ENCODE measurements at regions not wholly inside any gene's neighbourhood (a gene's known extent, or its start where the extent isn't known, plus 50 kb on each side); places are given as distances from the start of the nearest gene placed in this dataset.

DNA sequence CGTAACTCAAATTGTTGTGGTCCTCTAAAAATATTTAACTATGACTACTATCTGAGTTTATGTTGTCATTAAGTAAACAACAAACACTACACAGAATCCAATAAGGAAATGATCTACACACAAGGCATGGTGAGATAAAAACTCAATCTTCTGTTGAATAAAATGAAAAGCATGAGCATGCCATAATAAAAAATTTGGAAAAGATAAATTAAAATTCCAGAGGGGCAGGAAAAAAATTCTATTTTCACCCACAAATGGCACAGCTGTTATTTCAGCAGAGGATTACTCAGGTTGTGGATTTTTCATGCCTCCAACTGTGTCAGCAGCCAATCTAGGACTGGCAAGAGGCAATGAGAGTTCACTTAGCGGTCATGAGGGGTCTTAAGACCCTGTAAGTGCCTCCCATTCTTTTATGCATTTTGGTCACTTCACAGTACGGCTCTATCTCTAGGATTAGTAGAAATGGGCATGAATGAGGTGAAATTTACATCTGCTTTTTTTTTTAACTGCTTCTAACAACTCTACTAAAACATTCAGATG, 639.8 kb upstream of the DIPK2B start:
- Histone ChIP-seq H3K79me2 (ENCODE audit: insufficient read depth, low read length) (no peaks in the 10 kb centered on the region), H3K4me2 (replicated peaks; ENCODE audit: extremely low read depth, low read length, poor library complexity, severe bottlenecking) (no peak overlapping the region), H3K9ac (ENCODE audit: insufficient read depth, low read length, poor library complexity, severe bottlenecking) (no peak overlapping the region), H3K27me3 (ENCODE audit: control insufficient read depth in 2 of 2, insufficient read depth in 2 of 2, low read length in 2 of 2) (peaks cover 0 to 18% of the 10 kb centered on the region in 2 donors), H4K20me1 (ENCODE audit: insufficient read depth, low read length) (no peaks in the 10 kb centered on the region), H3K4me3 (replicated peaks in 1 of 3; ENCODE audit: low read depth in 2 of 3, low read length in 3 of 3) (no peak overlapping the region), H2AFZ (ENCODE audit: insufficient read depth, low read depth, low read length, poor library complexity, severe bottlenecking) (no peak overlapping the region), H3K36me3 (replicated peaks in 1 of 2; ENCODE audit: control insufficient read depth in 1 of 2, insufficient read depth in 2 of 2, low read length in 2 of 2) (no peaks in the 10 kb centered on the region), H3K9me3 (replicated peaks in 1 of 2; ENCODE audit: control insufficient read depth in 1 of 2, insufficient read depth in 1 of 2, low read length in 2 of 2) (no peaks in the 10 kb centered on the region), H3K4me1 (ENCODE audit: control insufficient read depth in 1 of 2, insufficient read depth in 2 of 2, low read length in 2 of 2) (no peaks in the 10 kb centered on the region), H3K27ac (ENCODE audit: low read depth in 1 of 2, low read length in 2 of 2) (no peak overlapping the region)
- Mint-ChIP-seq H3K4me1 (peaks cover 8% of the 10 kb centered on the region), H3K27ac (no peak overlapping the region), H3K4me3 (no peak overlapping the region), H3K36me3 (no peaks in the 10 kb centered on the region), H3K27me3 (ENCODE audit: low read depth in 3 of 3) (peaks cover 0 to 39% (median 1%) of the 10 kb centered on the region in 3 donors), H3K9me3 (peaks cover 0 to 2% (median 0%) of the 10 kb centered on the region in 7 donors)
- DNase-seq, result no peak
- no CpG with 5 or more reads among the region's 3 CpGs for WGBS (ENCODE audit: insufficient coverage)
- intact Hi-C loops (cut with micrococcal nuclease), result no loop called here
- TF ChIP-seq, protein P1, sequence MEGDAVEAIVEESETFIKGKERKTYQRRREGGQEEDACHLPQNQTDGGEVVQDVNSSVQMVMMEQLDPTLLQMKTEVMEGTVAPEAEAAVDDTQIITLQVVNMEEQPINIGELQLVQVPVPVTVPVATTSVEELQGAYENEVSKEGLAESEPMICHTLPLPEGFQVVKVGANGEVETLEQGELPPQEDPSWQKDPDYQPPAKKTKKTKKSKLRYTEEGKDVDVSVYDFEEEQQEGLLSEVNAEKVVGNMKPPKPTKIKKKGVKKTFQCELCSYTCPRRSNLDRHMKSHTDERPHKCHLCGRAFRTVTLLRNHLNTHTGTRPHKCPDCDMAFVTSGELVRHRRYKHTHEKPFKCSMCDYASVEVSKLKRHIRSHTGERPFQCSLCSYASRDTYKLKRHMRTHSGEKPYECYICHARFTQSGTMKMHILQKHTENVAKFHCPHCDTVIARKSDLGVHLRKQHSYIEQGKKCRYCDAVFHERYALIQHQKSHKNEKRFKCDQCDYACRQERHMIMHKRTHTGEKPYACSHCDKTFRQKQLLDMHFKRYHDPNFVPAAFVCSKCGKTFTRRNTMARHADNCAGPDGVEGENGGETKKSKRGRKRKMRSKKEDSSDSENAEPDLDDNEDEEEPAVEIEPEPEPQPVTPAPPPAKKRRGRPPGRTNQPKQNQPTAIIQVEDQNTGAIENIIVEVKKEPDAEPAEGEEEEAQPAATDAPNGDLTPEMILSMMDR (IDR thresholded peaks at IDR 0.05), result no peak

DNA sequence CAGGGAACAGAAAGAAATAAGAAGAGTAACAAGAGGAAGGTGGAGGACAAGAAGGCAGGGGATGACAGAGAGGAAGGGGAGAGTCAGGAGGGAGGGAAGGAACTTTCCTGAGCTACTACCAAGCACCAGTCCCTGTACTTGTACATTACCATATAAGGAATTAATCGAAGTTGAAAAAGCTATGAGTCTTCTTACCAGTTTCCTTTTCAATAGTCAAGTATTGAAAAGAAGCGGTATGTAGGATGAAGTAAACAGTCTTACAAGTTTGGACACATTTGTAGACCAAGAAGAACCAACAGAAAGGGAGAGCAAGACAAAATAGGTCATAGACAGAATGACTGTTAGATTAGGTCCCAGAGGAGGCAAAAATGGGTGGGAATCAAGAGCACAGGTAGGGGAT, 629.7 kb upstream of the DIPK2B start:
- TF ChIP-seq, protein P1 (IDR thresholded peaks at IDR 0.05), result no peak
- intact Hi-C loops (cut with micrococcal nuclease), result no loop called here
- Histone ChIP-seq H3K9ac (ENCODE audit: insufficient read depth, low read length, poor library complexity, severe bottlenecking) (no peak overlapping the region), H3K27ac (ENCODE audit: low read depth in 1 of 2, low read length in 2 of 2) (no peak overlapping the region), H3K79me2 (ENCODE audit: insufficient read depth, low read length) (no peaks in the 10 kb centered on the region), H3K36me3 (replicated peaks in 1 of 2; ENCODE audit: control insufficient read depth in 1 of 2, insufficient read depth in 2 of 2, low read length in 2 of 2) (no peaks in the 10 kb centered on the region), H2AFZ (ENCODE audit: insufficient read depth, low read depth, low read length, poor library complexity, severe bottlenecking) (no peak overlapping the region), H3K4me2 (replicated peaks; ENCODE audit: extremely low read depth, low read length, poor library complexity, severe bottlenecking) (no peak overlapping the region), H3K4me1 (ENCODE audit: control insufficient read depth in 1 of 2, insufficient read depth in 2 of 2, low read length in 2 of 2) (no peaks in the 10 kb centered on the region), H3K27me3 (ENCODE audit: control insufficient read depth in 2 of 2, insufficient read depth in 2 of 2, low read length in 2 of 2) (peaks cover 0 to 38% of the 10 kb centered on the region in 2 donors), H3K4me3 (replicated peaks in 1 of 3; ENCODE audit: low read depth in 2 of 3, low read length in 3 of 3) (no peak overlapping the region), H3K9me3 (replicated peaks in 1 of 2; ENCODE audit: control insufficient read depth in 1 of 2, insufficient read depth in 1 of 2, low read length in 2 of 2) (no peaks in the 10 kb centered on the region), H4K20me1 (ENCODE audit: insufficient read depth, low read length) (no peaks in the 10 kb centered on the region)
- Mint-ChIP-seq H3K9me3 (no peaks in the 10 kb centered on the region), H3K4me1 (no peaks in the 10 kb centered on the region), H3K27me3 (ENCODE audit: low read depth in 3 of 3) (peaks cover 0 to 34% (median 0%) of the 10 kb centered on the region in 3 donors), H3K36me3 (no peaks in the 10 kb centered on the region), H3K27ac (no peak overlapping the region), H3K4me3 (no peak overlapping the region)
- WGBS (ENCODE audit: insufficient coverage), result no CpG with 5 or more reads among the region's 2 CpGs
- DNase-seq, result no peak
